Osteoblast (primary cell): ENCODE measurements at regions not wholly inside any gene's neighbourhood (a gene's known extent, or its start where the extent isn't known, plus 50 kb on each side); places are given as distances from the start of the nearest gene placed in this dataset.
A peak's percentile ranks its signal among the peaks of the same experiment; 100 is the strongest.

Experiments
- DNase-seq: peaks from one replicate; pipeline ENCODE4 v3.0.0; 2011; ENCODE audit warnings: low spot score, mixed read lengths; ENCODE audit not compliant: insufficient read length; ENCODE audit errors: missing footprints
- H2AFZ ChIP-seq: 2 replicates; pipeline ENCODE4 v1.6.0; 2011; ENCODE audit warnings: mild to moderate bottlenecking, low read length
- H3K27ac ChIP-seq: 2 replicates; pipeline ENCODE4 v1.5.1; 2011; ENCODE audit warnings: mild to moderate bottlenecking, low read depth, low read length, moderate library complexity
- H3K27me3 ChIP-seq: 2 replicates; pipeline ENCODE4 v1.6.0; 2012; ENCODE audit warnings: mild to moderate bottlenecking, control low read depth, inconsistent platforms, low read length, moderate library complexity; ENCODE audit not compliant: insufficient read depth
- H3K36me3 ChIP-seq: 2 replicates; pipeline ENCODE4 v1.5.1; 2011; ENCODE audit warnings: mild to moderate bottlenecking, low read length, control low read depth, moderate library complexity; ENCODE audit not compliant: insufficient read depth
- H3K4me1 ChIP-seq: 2 replicates; pipeline ENCODE4 v1.5.1; 2011; ENCODE audit warnings: mild to moderate bottlenecking, low read length, control low read depth, moderate library complexity; ENCODE audit not compliant: insufficient read depth
- H3K4me2 ChIP-seq: 2 replicates; pipeline ENCODE4 v1.6.0; 2011; ENCODE audit warnings: mild to moderate bottlenecking, low read length; ENCODE audit not compliant: insufficient read depth
- H3K4me3 ChIP-seq: fragments of 200-600 bp; sonication (generic); 3 replicates; pipeline ENCODE4 v1.5.1; 2012; ENCODE audit warnings: mild to moderate bottlenecking, low read length, inconsistent platforms; ENCODE audit not compliant: insufficient read depth
- H3K79me2 ChIP-seq: 2 replicates; pipeline ENCODE4 v1.6.0; 2012; ENCODE audit warnings: mild to moderate bottlenecking, low read length, control low read depth, inconsistent platforms; ENCODE audit not compliant: insufficient read depth
- H3K9me3 ChIP-seq: 2 replicates; pipeline ENCODE4 v1.5.1; 2011; ENCODE audit warnings: low read depth, low read length, control low read depth
- H4K20me1 ChIP-seq: 2 replicates; pipeline ENCODE4 v1.6.0; 2012; ENCODE audit warnings: mild to moderate bottlenecking, low read length, control low read depth; ENCODE audit not compliant: insufficient read depth
- TF ChIP-seq, protein P1 (sequence below): IDR thresholded peaks from 2 replicates; pipeline ENCODE4 v1.5.1; 2011; ENCODE audit warnings: mild to moderate bottlenecking, low read depth, low read length, moderate library complexity; ENCODE audit errors: extremely low read depth

DNA sequence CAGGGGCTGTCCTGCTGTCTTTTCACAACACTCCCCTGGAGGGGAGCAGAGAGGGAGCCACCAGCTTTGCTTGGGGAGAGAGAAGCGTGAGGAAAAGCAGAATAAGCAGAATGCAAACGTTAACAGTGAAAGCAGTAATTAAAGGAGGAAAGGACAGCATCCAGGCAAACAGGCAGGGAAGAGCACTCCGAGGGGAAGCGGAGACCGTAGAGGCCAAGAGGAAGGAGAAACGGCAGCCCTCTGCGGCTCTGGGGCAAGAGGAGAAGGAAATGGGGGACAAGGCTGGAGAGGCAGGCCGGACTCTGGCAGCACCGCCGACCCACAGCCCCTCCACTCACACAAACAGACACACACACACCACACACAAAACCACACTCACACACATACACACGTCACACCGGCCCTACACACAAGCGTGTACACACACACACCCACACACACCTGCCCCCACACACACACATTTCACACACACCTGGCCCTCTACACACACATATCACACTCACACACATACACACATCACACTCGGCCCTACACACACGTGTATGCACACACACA is 449.8 kb downstream of the SOX6 start:
- Histone ChIP-seq H3K27me3 (no peaks in the 10 kb centered on the region), H2AFZ (no peak overlapping the region), H3K9me3 (no peaks in the 10 kb centered on the region), H3K4me2 (no peak overlapping the region), H3K79me2 (no peaks in the 10 kb centered on the region), H3K4me3 (no peak overlapping the region), H3K27ac (no peak overlapping the region), H4K20me1 (no peaks in the 10 kb centered on the region), H3K4me1 (peaks cover 3% of the 10 kb centered on the region), H3K36me3 (no peaks in the 10 kb centered on the region)
- TF ChIP-seq, protein P1, sequence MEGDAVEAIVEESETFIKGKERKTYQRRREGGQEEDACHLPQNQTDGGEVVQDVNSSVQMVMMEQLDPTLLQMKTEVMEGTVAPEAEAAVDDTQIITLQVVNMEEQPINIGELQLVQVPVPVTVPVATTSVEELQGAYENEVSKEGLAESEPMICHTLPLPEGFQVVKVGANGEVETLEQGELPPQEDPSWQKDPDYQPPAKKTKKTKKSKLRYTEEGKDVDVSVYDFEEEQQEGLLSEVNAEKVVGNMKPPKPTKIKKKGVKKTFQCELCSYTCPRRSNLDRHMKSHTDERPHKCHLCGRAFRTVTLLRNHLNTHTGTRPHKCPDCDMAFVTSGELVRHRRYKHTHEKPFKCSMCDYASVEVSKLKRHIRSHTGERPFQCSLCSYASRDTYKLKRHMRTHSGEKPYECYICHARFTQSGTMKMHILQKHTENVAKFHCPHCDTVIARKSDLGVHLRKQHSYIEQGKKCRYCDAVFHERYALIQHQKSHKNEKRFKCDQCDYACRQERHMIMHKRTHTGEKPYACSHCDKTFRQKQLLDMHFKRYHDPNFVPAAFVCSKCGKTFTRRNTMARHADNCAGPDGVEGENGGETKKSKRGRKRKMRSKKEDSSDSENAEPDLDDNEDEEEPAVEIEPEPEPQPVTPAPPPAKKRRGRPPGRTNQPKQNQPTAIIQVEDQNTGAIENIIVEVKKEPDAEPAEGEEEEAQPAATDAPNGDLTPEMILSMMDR: no peak
- no peak for DNase-seq

DNA sequence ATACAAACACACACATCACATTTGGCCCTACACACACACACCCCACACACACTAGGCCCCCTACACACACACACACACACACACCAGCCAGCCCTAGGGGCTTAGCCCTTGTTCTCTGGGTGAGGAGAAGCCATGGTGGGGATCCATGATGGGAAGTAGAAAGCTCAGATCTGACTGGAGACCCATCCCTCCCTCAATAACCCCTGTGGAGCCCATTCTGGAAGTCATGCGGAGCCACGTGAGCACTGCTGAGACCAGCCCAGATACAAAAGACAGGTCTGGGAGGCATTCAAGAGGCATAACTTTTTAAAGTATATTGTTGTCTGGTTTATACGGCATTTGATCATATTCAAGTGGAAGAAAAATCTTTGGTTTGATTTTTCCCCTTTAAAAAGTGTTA is 448.5 kb downstream of the SOX6 start:
- TF ChIP-seq, protein P1: no peak
- Histone ChIP-seq H2AFZ (no peak overlapping the region), H3K36me3 (no peaks in the 10 kb centered on the region)

DNA sequence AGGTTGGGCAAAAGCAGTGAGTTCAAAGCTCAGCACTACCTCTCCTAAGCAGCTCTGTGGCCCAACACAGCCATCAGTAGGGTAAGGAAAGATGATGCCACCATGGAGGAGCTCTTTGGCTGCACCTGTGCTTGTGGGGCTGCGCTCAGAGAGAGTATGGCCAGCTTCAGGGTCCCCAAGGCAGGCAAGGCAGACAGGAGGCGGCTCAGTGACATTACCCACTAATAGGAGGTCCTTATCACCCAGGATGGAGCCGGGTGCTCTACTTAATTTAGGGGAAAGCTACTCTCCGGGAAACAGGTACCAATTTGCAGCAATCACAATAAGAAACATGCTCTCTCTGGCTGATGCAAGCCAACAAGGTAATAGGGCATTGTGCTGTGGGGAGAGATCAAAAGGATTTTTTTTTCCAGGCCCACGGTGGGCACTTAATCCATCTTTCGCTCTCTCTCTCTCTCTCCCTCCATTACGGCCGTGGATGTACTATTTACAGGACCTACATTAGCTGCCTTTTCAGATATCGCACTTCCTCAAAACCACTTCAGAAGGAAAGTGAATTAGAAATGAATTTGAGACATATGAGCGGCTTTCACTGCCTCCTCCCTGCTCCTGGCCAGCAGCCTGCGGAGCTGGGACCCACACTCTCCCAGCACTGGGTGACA is 446.3 kb downstream of the SOX6 start:
- Histone ChIP-seq H3K27me3 (no peaks in the 10 kb centered on the region), H3K4me3 (no peak overlapping the region), H3K4me1 (peaks cover 4% of the 10 kb centered on the region), H3K27ac (no peak overlapping the region), H3K9me3 (no peaks in the 10 kb centered on the region), H2AFZ (no peak overlapping the region), H4K20me1 (no peaks in the 10 kb centered on the region), H3K79me2 (no peaks in the 10 kb centered on the region), H3K4me2 (no peak overlapping the region), H3K36me3 (no peaks in the 10 kb centered on the region)
- DNase-seq: peak; percentile 89
- TF ChIP-seq, protein P1: no peak

More for the DNA sequence above, 448.5 kb downstream of the SOX6 start:
- no peaks in the 10 kb centered on the region for H3K9me3 ChIP-seq
- H3K4me1 ChIP-seq: peaks cover 4% of the 10 kb centered on the region
- no peaks in the 10 kb centered on the region for H3K79me2 ChIP-seq
- H3K27ac ChIP-seq: no peak overlapping the region
- no peak for DNase-seq
- H3K4me2 ChIP-seq: no peak overlapping the region
- no peak overlapping the region for H3K4me3 ChIP-seq
- H4K20me1 ChIP-seq: no peaks in the 10 kb centered on the region
- no peaks in the 10 kb centered on the region for H3K27me3 ChIP-seq

DNA sequence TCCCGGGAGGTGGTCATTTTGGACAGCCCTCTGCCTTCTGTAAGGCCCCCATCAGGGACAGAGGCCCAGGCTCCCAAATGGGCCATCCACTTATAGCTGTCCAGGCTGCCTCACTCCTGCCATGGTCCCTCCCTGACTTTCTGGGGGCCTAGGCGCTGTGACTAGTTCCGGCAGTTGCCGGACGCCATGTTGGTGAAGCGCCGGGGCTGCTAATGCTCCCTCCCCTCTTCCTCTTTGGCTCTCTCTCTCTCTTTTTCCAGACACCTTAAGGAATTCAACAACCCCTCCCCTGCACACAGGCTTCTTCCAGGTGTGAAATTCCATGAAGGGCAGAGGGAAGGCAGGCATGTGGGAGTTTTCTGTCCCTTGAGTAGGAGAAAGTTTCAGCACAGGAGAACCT is 445.6 kb downstream of the SOX6 start:
- Histone ChIP-seq H4K20me1 (no peaks in the 10 kb centered on the region), H3K27ac (no peak overlapping the region), H3K27me3 (peaks cover 4% of the 10 kb centered on the region), H3K4me2 (no peak overlapping the region), H3K9me3 (no peaks in the 10 kb centered on the region), H3K4me1 (peaks cover 4% of the 10 kb centered on the region), H2AFZ (no peak overlapping the region), H3K36me3 (no peaks in the 10 kb centered on the region), H3K4me3 (no peak overlapping the region), H3K79me2 (no peaks in the 10 kb centered on the region)
- DNase-seq: no peak
- TF ChIP-seq, protein P1: no peak
